ENCODE measurements at regions not wholly inside any gene's neighbourhood (a gene's known extent, or its start where the extent isn't known, plus 50 kb on each side); places are given as distances from the start of the nearest gene placed in this dataset.

- no peak for DNase-seq
Observed at GRCh38 chr3:176931991-176932390, 265.3 kb downstream of the TBL1XR1 start.

DNA sequence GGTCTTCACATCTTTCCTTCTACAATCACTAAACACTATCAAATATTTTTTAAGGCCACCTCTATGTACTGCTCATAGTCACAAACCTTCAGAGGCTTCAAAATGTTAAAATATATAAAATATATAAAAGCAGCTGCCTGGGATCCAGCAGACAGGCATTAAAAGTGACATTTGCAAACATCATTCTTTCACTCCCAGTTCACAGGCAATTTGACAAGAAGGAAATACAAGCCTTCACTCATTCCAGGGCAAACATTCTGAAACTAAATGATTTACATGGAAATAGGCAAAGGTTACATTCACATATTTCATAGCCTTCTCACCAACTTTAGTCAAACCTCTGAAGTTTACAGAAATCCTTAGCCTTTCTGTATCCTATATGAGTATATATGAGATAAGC is 266.3 kb downstream of the TBL1XR1 start:
- DNase-seq: no peak

GRCh38 chr3:176928582-176928931 is 268.7 kb downstream of the TBL1XR1 start:
- DNase-seq: no peak

GRCh38 chr3:176927706-176928581 is 269.3 kb downstream of the TBL1XR1 start:
- DNase-seq: no peak

GRCh38 chr3:176927280-176927679 is 270.0 kb downstream of the TBL1XR1 start:
- DNase-seq: no peak

DNA sequence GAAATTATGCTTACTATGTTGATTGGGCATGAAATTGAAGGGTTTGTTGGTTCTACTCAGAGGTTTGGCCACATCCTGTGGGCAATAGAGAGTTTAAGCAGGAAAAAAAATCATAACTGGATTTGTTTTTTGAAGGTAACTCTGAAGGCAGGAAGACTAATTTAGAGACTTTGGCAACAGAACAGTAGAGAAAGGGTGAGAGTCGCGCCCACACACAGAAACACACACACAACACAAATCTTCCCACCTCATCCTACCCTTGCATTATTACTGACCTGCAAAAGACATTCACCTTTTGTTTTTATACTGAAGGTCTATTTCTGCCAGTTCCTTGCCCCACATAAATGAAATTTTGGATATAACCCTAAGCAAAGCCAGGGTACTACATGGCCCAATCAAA is 270.6 kb downstream of the TBL1XR1 start:
- DNase-seq: no peak

DNA sequence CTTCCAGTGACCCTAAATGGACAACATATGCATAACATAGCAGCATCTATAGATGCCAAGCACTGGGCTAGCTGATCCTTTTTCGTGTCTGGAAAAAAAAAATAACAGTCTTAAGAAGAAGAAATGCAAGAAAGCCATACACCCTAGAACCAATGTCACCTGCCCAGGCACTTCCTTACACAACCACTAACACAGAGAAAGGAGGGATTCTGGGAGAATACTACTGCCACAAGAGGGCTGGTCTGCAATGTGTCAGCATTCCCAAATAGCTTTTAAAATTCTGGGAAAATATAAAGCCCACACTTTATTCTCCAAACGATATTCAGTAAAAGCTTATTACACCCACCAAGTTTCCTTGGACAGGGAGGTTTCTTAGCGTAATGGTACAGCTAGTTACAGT is 271.2 kb downstream of the TBL1XR1 start:
- DNase-seq: no peak

- DNase-seq: peak; percentile 89
Observed at GRCh38 chr3:176920766-176921160, 276.5 kb downstream of the TBL1XR1 start.

GRCh38 chr3:176919836-176920765 is 277.2 kb downstream of the TBL1XR1 start:
- DNase-seq: peak; percentile 87

DNA sequence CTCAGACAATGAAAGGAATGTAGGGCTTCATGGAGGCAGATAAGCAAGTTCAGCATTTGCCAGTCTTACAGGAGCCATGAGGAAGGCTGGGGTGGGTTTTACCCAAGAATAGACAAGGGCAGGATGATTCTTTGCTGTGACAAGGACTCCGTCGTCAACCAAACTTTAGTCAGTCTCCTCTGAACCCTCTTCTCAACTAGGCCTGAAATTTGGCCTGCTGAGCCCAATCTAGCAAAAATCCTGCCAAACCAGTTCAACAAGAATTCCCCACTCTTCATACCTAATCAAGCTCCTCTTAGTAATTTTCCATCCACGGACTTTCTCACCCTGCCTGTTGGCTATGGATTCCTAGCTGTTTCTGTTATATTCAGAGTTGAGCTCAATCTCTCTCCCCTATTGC is 280.5 kb downstream of the TBL1XR1 start:
- no peak for DNase-seq

- DNase-seq: no peak
Observed at GRCh38 chr3:176914764-176915163, 282.5 kb downstream of the TBL1XR1 start.

DNA sequence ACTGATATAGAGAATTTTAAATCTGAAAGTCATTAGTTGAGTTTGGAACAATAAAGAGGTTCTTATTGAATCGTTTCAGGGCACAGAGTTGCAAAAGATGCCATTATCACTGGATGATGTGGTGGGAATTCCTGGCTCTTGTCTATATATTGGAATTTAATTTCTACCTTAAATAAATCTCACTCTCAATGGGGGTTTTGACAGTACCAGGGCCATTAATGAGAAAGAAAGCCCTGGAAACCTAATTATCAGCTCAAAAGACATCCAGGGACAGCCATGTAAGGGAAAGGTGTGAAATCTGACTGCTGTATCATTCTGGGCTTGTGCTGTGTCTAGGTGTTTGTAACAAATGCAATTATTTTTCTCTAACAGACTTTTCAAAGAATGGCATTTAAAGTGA is 285.7 kb downstream of the TBL1XR1 start:
- no peak for DNase-seq

GRCh38 chr3:176909044-176909443 is 288.2 kb downstream of the TBL1XR1 start:
- no peak for DNase-seq

- DNase-seq: peak; percentile 49
Observed at GRCh38 chr3:176906046-176906905, 291.0 kb downstream of the TBL1XR1 start.

GRCh38 chr3:176905331-176905730 is 292.0 kb downstream of the TBL1XR1 start:
- no peak for DNase-seq

DNA sequence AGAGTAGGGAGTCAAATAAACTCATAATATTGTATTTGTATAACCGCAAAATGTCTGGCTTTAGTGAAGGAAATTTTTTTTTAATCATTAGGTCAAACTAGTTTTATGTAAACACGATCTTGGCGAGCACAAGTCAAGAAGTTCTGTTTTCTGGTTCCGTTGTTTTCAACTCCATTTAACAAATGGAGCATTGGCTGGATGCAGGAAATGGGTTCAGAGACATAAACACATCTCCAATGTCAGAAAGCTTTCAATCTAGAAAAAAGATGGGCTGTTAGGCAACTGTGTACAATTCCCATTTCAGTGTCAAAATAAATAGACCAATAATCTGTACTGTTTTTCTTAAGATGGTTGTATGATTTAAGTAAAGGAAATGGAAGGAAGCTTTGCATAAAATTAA is 292.8 kb downstream of the TBL1XR1 start:
- DNase-seq: no peak

DNA sequence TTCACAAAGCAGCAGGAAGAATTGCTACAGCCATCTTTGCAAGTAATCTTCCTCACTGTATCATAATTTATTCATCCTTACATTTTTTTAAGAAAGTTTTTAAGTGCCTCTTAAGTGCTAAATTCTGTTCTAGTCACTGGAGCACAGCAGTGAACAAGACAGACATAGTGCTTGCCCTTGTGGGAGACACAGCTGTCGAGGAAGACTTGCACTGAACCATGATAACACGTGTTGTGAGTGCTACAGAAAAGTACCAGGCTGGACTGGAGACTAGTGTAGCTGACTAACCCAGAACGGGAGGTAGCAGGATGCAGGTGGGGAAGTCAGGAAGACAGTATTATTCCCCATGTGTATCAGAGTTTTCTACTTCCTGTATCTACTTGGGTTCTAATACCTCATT is 300.6 kb downstream of the TBL1XR1 start:
- DNase-seq: no peak

- DNase-seq: no peak
Observed at GRCh38 chr3:176896165-176896564, 301.1 kb downstream of the TBL1XR1 start.

GRCh38 chr3:176879710-176880109 is 317.6 kb downstream of the TBL1XR1 start:
- no peak for DNase-seq

DNA sequence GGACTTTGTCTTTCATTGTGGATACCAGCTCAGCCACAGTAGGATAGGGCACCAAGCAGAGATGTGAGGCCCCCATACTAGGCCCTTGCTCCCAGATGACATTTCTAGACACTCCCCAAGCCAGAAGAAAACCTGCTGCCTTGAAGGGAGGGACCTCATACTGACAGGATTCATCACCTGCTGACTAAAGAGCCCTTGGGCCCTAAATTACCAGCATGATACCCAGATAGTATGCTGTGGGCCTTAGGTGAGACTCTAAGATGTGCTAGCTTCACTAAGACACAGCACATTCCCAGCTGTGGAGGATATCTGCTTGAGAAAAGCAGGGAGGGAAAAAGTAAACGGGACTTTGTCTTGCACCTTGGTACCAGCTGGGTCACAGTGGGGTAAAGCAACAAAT is 324.0 kb downstream of the TBL1XR1 start:
- DNase-seq: no peak

DNA sequence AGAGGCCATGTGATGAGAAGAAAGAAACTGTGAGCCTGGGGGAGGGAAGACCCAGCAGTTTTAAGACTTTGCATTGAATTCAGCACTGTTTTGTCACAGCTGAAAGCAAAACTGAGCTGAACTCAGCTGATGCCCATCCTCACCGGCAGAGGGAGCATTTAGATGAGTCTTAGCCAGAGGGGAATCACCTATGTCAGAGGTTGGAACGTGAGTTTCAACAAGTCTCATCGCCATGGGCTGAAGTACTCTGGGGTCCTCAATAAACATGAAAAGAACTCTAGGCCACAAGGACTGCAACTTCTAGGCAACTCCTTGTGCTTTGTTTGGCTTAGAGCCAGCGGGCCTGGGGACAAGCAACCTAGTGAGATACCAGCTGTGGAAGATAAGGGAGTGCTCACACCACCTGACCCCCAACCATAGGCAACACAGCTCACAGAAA is 324.5 kb downstream of the TBL1XR1 start:
- peak; percentile 60 for DNase-seq

GRCh38 chr3:176870451-176870850 is 326.8 kb downstream of the TBL1XR1 start:
- no peak for DNase-seq

Data from NCI-H1092 (cell line).